ENCODE measurements at regions not wholly inside any gene's neighbourhood (a gene's known extent, or its start where the extent isn't known, plus 50 kb on each side); places are given as distances from the start of the nearest gene placed in this dataset.

DNA sequence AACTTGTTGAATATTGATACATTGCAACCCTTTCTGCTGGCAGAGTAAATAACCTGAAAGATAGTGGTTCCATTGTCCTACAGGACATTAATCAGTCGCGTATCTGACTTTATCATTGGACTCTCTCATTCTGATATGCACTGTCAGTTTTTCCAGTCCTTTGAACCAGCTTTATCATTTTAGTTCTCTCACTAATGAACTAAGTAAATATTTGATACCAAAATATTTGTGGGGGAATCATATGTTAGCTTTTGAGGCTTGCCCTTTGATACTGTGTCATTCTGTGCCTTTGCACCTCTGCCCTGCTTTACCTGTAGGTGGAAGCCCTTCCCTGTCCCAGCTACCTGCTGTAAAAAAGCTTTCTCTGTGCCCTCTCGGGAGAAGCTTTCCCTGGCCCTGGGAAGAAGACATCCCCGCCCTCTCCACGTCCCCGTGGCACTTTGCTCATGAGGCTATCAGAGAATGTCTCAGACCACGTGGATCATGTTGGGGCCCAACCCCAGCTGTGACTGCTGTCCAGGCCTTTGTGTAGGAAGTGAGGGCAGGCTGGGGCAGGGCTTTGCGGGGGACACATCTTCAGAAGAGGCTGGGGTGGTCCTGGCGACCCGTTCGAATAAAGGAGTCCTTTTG is 117.8 kb upstream of the NXT1 start:
- TF ChIP-seq, protein P1, sequence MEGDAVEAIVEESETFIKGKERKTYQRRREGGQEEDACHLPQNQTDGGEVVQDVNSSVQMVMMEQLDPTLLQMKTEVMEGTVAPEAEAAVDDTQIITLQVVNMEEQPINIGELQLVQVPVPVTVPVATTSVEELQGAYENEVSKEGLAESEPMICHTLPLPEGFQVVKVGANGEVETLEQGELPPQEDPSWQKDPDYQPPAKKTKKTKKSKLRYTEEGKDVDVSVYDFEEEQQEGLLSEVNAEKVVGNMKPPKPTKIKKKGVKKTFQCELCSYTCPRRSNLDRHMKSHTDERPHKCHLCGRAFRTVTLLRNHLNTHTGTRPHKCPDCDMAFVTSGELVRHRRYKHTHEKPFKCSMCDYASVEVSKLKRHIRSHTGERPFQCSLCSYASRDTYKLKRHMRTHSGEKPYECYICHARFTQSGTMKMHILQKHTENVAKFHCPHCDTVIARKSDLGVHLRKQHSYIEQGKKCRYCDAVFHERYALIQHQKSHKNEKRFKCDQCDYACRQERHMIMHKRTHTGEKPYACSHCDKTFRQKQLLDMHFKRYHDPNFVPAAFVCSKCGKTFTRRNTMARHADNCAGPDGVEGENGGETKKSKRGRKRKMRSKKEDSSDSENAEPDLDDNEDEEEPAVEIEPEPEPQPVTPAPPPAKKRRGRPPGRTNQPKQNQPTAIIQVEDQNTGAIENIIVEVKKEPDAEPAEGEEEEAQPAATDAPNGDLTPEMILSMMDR (IDR thresholded peaks at IDR 0.05; ENCODE audit: borderline replicate concordance, insufficient read depth, low read depth, low read length): no peak
- no peak overlapping the region for H3K4me3 ChIP-seq (ENCODE audit: low read depth, low read length)

DNA sequence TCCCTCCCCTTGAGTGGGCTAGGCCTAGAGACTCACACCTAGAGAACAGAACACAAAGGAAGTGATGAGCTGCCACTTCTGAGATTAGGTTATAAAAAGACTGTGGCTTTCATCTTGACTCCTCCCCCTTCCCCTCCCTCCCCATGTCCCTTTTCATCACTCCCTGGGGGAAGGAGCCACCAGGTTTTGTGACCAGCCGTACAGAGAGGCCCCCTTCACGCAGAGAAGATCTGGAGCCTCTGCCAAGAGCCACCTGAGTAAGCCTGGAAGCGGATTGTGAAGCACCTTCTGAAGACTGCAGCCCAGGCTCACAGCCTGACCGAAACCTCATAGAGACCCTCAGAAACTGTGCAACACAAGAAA is 118.4 kb upstream of the NXT1 start:
- TF ChIP-seq, protein P1 (IDR thresholded peaks at IDR 0.05; ENCODE audit: borderline replicate concordance, insufficient read depth, low read depth, low read length): no peak

DNA sequence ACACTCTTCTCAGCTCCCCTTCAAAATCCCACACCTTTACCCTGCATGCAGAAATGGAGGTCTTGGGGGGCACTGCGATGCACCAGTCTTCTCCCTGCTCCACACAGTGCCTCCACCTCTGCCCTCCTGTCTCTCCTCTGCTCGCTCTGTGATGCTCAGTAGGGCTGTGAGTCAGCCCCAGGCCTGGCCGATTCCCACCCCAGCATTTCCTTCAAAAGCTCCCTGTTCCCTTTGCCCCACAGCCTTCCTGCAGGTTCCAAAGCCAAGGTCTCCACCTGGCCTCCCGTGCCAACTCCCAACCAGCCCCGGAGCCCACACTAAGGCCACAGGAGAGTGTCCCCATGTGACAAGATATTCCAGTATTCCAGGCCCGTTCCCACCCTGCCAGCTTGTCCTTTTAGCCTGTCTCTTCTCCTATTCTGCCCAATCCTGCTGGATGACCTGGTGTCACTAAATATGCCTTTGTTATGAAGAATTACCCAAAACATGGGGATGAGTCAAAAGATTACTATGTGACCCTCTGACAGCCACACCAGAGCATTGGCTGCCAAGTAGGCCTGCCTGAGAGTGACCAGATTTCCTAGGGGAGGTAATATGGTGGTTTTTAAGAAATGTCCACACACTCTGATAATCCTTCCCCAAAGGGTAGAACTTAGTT is 118.9 kb upstream of the NXT1 start:
- TF ChIP-seq, protein P1 (IDR thresholded peaks at IDR 0.05; ENCODE audit: borderline replicate concordance, insufficient read depth, low read depth, low read length): no peak
- no peak overlapping the region for H3K4me3 ChIP-seq (ENCODE audit: low read depth, low read length)

More for the DNA sequence above, 118.4 kb upstream of the NXT1 start:
- no peak overlapping the region for H3K4me3 ChIP-seq (ENCODE audit: low read depth, low read length)

DNA sequence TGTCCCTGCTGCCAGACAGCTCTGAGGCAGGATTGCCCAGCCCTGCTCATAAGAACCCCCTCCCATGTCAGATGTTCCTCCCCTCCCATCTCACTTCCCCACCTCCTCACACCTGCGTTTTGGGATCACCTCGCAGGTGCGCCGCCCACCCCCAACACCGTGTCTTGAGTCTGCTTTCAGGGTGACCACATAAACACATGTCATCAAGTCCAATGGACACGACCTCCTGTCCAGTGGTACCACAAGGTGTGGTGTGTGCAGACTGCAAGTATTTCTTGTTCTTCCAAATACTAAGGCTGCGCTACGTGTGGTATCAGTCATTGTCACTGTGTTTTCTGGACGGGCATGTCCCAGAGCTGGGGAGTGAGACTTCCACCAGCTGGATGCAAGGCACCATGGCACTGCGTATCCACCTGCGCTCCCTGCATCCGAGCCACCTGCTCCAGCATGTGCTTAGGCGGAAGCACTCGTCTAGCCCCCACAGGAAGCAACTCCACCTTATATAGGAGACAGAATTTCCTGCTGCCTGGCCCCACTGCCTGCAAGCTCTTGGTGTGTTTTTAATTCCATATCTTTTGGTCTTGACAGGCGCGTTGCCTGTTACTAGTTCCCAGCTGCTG is 119.7 kb upstream of the NXT1 start:
- TF ChIP-seq, protein P1 (IDR thresholded peaks at IDR 0.05; ENCODE audit: borderline replicate concordance, insufficient read depth, low read depth, low read length): no peak
- H3K4me3 ChIP-seq (ENCODE audit: low read depth, low read length): no peak overlapping the region

DNA sequence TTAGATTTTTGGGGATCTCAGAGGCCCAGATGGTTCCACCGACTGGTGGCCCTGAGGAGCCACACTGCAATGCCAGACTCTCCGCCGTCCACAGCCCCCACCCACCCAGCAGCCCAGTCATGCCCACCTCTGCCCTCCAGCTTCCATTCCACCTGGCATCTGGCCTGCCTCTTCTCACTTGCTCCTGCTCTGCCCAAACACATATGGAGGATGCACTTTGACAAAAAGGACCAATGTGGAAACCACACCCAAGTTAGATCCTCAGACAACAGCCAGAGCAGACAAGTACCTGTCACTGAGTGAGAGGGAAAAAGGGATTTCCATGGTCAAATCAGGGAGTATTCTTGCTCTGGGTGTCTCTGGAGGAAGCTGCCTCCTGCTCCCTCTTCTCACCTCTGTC is 120.6 kb upstream of the NXT1 start:
- TF ChIP-seq, protein P1 (IDR thresholded peaks at IDR 0.05; ENCODE audit: borderline replicate concordance, insufficient read depth, low read depth, low read length): no peak

DNA sequence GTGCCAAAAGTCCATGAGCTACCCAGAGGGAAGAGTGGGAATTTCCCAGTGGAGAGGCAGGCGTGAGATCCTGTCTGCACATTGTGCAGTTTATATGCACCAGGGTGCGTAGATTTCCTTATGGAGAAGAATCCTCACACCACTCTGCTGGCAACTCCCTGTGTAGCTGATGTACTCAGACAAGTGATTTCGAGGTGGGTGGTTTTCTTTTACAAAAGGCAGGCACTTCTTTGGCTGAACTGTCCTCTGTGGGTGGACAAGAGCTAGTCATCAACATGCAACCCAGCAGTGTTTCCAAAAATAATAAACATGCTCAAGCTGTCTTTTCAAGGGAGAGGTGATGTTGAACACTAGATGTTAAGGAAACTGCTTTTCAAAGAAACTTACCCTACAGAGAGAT is 121.7 kb upstream of the NXT1 start:
- no peak overlapping the region for H3K4me3 ChIP-seq (ENCODE audit: low read depth, low read length)
- TF ChIP-seq, protein P1 (IDR thresholded peaks at IDR 0.05; ENCODE audit: borderline replicate concordance, insufficient read depth, low read depth, low read length): no peak

More for the DNA sequence above, 120.6 kb upstream of the NXT1 start:
- no peak overlapping the region for H3K4me3 ChIP-seq (ENCODE audit: low read depth, low read length)

DNA sequence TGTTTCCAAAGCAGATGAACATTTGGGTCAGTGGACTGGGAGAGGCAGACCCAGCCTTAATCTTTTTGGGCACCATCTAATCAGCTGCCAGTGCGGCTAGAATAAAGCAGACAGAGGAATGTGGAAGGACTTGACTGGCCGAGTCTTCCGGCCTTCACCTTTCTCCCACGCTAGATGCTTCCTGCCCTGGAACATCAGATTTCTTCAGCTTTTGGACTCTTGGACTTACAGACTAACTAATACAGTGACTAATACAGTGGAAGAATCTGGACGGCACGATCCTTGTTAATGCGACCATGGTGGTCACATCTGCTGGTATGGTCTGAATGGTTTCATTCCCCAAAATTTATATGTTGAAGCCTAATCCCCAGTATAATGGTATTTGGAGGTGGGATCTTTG is 122.6 kb upstream of the NXT1 start:
- TF ChIP-seq, protein P1 (IDR thresholded peaks at IDR 0.05; ENCODE audit: borderline replicate concordance, insufficient read depth, low read depth, low read length): no peak
- no peak overlapping the region for H3K4me3 ChIP-seq (ENCODE audit: low read depth, low read length)
